SJSA1 (cell line): ENCODE measurements at regions not wholly inside any gene's neighbourhood (a gene's known extent, or its start where the extent isn't known, plus 50 kb on each side); places are given as distances from the start of the nearest gene placed in this dataset.

Source experiments
- DNase-seq, 2 experiments: peaks; one replicate each; pipeline ENCODE4 v3.0.0-alpha.2; 2015 to 2020; ENCODE audit warnings: low spot score in 2 of 2, low read depth in 1 of 2
- H3K27ac ChIP-seq: fragments of 250-450 bp; sonication (Bioruptor Pico); 2 replicates; pipeline ENCODE4 v1.5.1; 2020; ENCODE audit warnings: mild to moderate bottlenecking, moderate library complexity
- H3K27me3 ChIP-seq: fragments of 250-450 bp; sonication (Bioruptor Pico); replicated peaks from 2 replicates; pipeline ENCODE4 v1.5.1; 2020; ENCODE audit warnings: mild to moderate bottlenecking, moderate library complexity
- H3K36me3 ChIP-seq: fragments of 250-450 bp; sonication (Bioruptor Pico); 2 replicates; pipeline ENCODE4 v1.5.1; 2020; ENCODE audit warnings: mild to moderate bottlenecking
- H3K4me1 ChIP-seq: fragments of 250-450 bp; sonication (Bioruptor Pico); replicated peaks from 2 replicates; pipeline ENCODE4 v1.6.1; 2021; ENCODE audit warnings: mild to moderate bottlenecking
- H3K4me3 ChIP-seq: fragments of 250-450 bp; sonication (Bioruptor Pico); 2 replicates; pipeline ENCODE4 v1.5.1; 2020; ENCODE audit warnings: mild to moderate bottlenecking
- H3K9me3 ChIP-seq: fragments of 250-450 bp; sonication (Bioruptor Pico); replicated peaks from 2 replicates; pipeline ENCODE4 v1.5.1; 2020; ENCODE audit warnings: mild to moderate bottlenecking

- Histone ChIP-seq H3K27ac (no peak overlapping the region), H3K4me3 (no peak overlapping the region)
- no peak for DNase-seq
Measured at GRCh38 chr2:234716271-234716670, 219.4 kb upstream of the ARL4C start.

DNA sequence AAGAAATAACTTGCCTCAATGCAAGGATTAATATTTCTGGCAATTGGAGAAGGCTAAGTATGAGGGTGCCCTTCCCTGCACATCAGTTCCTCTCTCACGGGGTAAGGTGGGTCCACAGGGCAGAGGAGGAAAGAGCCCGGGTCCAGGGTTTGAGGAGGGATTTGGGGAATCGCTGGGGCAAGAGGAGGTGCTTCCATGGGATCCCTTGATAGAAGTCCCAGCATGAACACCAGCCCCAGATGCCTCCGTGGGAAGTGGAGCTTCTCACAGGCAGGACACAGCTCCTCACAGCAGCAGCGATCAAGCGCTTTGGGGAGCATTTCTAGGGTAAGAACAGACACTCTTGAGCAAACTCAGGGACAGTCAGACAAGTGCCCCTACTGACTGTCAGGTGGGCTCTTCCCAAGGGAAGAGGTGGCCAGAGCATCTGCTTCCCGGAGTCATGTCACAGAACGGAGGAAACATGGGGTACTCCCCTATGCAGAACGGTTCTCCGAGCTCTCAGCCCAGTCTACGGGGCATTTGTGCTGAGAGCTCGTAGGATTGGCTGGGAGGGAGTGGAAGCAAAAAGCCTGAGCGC is 218.9 kb upstream of the ARL4C start:
- no peaks in the 10 kb centered on the region for H3K36me3 ChIP-seq
- H3K4me1 ChIP-seq, result peaks cover 2% of the 10 kb centered on the region
- DNase-seq, result no peak
- no peak overlapping the region for H3K27ac ChIP-seq
- H3K9me3 ChIP-seq, result no peaks in the 10 kb centered on the region
- no peaks in the 10 kb centered on the region for H3K27me3 ChIP-seq
- H3K4me3 ChIP-seq, result no peak overlapping the region

More at GRCh38 chr2:234716271-234716670, 219.4 kb upstream of the ARL4C start:
- Histone ChIP-seq H3K36me3 (no peaks in the 10 kb centered on the region), H3K27me3 (no peaks in the 10 kb centered on the region), H3K4me1 (no peaks in the 10 kb centered on the region; the same call in 1 of the 2 replicates), H3K9me3 (no peaks in the 10 kb centered on the region)

DNA sequence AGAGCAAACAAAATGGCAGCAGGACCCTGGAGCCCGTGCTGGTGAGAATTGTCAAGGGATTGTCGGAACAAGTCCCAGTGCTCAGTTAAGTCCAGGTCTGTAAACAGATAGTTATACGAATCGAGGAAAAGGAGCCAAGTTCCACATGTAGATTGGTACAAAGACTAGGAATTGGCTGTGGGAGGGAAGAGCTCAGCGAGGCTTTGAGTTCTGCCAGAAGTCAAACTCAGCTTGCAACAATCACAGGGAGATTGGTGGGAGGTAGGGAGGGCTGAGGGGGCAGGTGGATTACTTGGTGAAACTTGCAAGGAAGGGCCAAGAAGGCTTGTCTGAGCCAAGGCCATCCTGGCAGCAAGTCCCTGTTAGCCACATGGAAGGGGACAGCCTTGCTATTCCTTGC is 217.8 kb upstream of the ARL4C start:
- no peak for DNase-seq
- no peaks in the 10 kb centered on the region for H3K9me3 ChIP-seq
- H3K27ac ChIP-seq, result no peak overlapping the region
- no peak overlapping the region for H3K4me3 ChIP-seq
- no peaks in the 10 kb centered on the region for H3K36me3 ChIP-seq
- no peaks in the 10 kb centered on the region for H3K27me3 ChIP-seq
- H3K4me1 ChIP-seq, result peaks cover 11% of the 10 kb centered on the region

GRCh38 chr2:234712421-234712935 is 215.6 kb upstream of the ARL4C start:
- H3K9me3 ChIP-seq, result no peaks in the 10 kb centered on the region
- no peak overlapping the region for H3K27ac ChIP-seq
- no peaks in the 10 kb centered on the region for H3K27me3 ChIP-seq
- H3K4me1 ChIP-seq, result peaks cover 11% of the 10 kb centered on the region
- H3K4me3 ChIP-seq, result no peak overlapping the region
- H3K36me3 ChIP-seq, result no peaks in the 10 kb centered on the region
- DNase-seq, result no peak

- H3K36me3 ChIP-seq, result no peaks in the 10 kb centered on the region
Measured at GRCh38 chr2:234711308-234711707, 214.4 kb upstream of the ARL4C start.

DNA sequence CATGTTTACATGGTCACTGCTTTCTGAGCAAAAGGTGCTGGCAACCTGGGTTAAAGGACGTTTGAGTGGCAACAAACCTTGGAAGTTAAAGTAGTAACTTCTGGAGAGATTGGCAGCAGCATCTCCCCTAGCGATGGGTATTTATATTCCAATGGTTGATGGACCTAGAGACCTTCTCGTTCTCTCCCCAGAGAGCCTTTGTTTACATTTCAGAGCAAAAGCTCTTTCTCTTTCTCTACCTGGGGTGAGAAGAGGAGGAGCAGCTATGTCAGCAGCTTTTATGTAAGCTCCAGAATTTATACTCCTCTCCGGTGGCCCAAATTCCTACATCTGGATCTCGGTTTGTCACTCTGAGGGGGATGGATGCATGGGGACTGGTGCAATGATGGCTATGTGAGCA is 213.7 kb upstream of the ARL4C start:
- no peak overlapping the region for H3K4me3 ChIP-seq
- no peaks in the 10 kb centered on the region for H3K9me3 ChIP-seq
- no peaks in the 10 kb centered on the region for H3K27me3 ChIP-seq

More at GRCh38 chr2:234711308-234711707, 214.4 kb upstream of the ARL4C start:
- no peak for DNase-seq
- no peak overlapping the region for H3K4me3 ChIP-seq
- H3K4me1 ChIP-seq, result peaks cover 11% of the 10 kb centered on the region
- H3K27me3 ChIP-seq, result no peaks in the 10 kb centered on the region
- H3K27ac ChIP-seq, result no peak overlapping the region
- no peaks in the 10 kb centered on the region for H3K9me3 ChIP-seq

DNA sequence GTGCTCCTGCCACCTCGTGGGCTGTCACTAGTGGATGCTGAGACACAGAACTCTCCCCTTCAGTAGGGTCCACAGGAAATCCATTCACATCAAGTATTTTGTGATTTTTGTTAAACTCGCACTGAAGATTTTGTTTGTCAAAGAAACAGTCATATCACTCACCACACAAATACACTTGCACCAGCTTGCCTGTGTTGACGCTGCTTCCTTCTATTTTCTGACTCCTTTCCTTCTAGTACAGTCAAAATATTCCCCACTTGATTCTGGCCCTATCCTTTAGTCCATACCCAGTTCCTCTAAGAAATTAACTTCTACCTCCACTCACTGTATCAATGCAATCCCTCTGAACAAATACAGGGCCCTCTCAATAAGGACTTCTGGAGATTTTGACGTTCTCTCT is 213.2 kb upstream of the ARL4C start:
- DNase-seq, result no peak
- Histone ChIP-seq H3K4me1 (peaks cover 14% of the 10 kb centered on the region), H3K9me3 (no peaks in the 10 kb centered on the region), H3K36me3 (no peaks in the 10 kb centered on the region), H3K27ac (no peak overlapping the region), H3K4me3 (no peak overlapping the region), H3K27me3 (no peaks in the 10 kb centered on the region)

More for the DNA sequence above, 213.7 kb upstream of the ARL4C start:
- H3K4me1 ChIP-seq, result peaks cover 11% of the 10 kb centered on the region
- no peak overlapping the region for H3K27ac ChIP-seq
- no peaks in the 10 kb centered on the region for H3K36me3 ChIP-seq
- DNase-seq, result peak in 1 of 2 experiments; percentile 50

DNA sequence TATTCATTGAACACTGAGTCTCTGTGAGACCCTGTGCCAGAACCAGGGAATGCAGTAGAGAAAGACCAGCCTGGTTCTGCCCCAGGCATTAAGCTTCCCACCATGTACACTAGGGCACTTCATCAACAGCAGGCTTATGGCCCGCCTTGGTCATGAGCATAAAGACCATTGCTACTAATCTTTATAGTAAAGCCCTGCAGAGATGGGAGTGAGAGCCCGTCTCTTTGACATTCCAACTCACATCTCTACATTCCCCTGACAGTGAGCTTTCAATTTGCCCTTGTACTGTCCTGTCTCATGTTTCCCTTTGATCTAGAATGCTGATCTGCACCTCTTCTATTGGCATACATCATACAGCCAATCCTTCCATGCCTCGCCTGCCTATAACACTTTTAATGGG is 211.8 kb upstream of the ARL4C start:
- no peak overlapping the region for H3K27ac ChIP-seq
- H3K4me1 ChIP-seq, result peaks cover 23% of the 10 kb centered on the region
- H3K4me3 ChIP-seq, result no peak overlapping the region
- no peak for DNase-seq
- H3K27me3 ChIP-seq, result no peaks in the 10 kb centered on the region
- H3K9me3 ChIP-seq, result no peaks in the 10 kb centered on the region
- no peaks in the 10 kb centered on the region for H3K36me3 ChIP-seq

DNA sequence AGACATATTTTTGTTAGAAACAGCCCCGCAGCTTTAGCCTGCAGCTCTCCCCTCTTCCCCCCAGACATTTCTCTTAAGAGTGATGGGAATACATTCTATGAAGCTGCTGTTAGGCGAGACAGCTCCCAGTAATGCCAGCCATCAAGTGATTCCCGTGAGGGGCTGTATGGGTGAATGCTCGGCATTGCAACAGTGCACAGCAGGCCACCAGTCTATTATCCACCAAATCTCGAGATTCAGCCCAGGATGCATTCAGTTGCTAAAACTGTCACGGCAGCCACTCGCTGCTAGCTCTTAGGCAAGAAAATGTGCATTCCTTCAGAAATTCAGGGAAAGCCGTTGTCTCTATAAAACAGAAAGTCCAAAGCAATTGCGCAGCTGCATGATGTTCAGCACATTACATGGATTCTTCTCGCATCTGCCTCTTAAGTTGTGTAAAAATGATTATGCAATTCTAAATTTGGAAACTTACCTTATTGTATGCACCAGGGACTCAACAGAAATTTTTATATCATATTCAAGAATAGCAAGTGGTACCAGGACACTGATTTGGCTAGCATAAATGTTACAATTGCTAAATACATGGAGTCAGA is 211.3 kb upstream of the ARL4C start:
- Histone ChIP-seq H3K4me3 (no peak overlapping the region), H3K27ac (no peak overlapping the region), H3K27me3 (no peaks in the 10 kb centered on the region), H3K36me3 (no peaks in the 10 kb centered on the region), H3K9me3 (no peaks in the 10 kb centered on the region), H3K4me1 (peaks cover 28% of the 10 kb centered on the region)
- DNase-seq, result no peak

DNA sequence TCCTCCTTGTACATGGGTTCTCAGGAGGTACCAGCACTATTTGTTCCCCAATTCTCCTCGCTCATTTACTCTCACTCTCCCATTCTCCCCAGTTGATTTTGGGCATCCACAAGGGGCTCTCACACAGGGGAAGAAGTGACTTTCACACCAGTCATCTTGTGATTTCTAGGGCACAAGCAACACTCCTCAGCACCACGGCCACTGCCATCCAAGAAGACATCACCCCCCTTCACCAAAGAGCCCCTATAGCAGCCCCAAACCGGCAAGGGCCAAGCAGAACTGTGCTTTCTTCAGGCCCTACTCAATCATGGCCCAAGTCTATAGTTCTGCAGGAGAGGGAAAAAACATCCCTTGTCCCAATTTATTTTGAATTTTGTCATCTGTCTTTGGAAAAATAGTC is 209.2 kb upstream of the ARL4C start:
- Histone ChIP-seq H3K4me1 (peaks cover 40% of the 10 kb centered on the region), H3K36me3 (no peaks in the 10 kb centered on the region), H3K4me3 (no peak overlapping the region), H3K27me3 (no peaks in the 10 kb centered on the region), H3K9me3 (no peaks in the 10 kb centered on the region), H3K27ac (no peak overlapping the region)
- no peak for DNase-seq

GRCh38 chr2:234705108-234705507 is 208.2 kb upstream of the ARL4C start:
- DNase-seq, result no peak
- no peaks in the 10 kb centered on the region for H3K36me3 ChIP-seq
- H3K9me3 ChIP-seq, result no peaks in the 10 kb centered on the region
- no peak overlapping the region for H3K27ac ChIP-seq
- no peak overlapping the region for H3K4me3 ChIP-seq
- peaks cover 31% of the 10 kb centered on the region for H3K4me1 ChIP-seq
- H3K27me3 ChIP-seq, result no peaks in the 10 kb centered on the region

DNA sequence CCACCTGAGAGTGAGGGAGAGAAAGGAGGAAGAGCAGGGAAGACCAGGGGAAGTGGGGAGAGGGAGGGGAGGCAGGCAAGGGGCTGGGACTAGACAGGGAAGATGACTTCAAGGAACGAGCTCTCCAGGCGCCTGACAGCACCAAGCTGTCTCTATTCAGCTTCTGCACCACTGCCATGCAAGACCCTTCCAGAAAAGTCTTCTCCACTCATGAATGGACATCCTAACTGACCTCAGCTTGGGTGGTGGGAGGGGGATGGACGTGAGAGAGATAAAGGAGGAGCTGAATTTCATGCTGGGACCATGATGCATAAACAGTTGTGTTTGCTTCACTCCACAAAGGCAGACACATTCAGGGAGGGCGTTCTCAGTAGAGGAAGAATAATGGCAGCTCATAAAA is 206.4 kb upstream of the ARL4C start:
- Histone ChIP-seq H3K4me3 (no peak overlapping the region), H3K27ac (peak overlapping the region; percentile 51), H3K36me3 (no peaks in the 10 kb centered on the region), H3K27me3 (no peaks in the 10 kb centered on the region), H3K4me1 (peaks cover 29% of the 10 kb centered on the region), H3K9me3 (no peaks in the 10 kb centered on the region)
- DNase-seq, result peak in 1 of 2 experiments; percentile 58

GRCh38 chr2:234702731-234703225 is 205.9 kb upstream of the ARL4C start:
- Histone ChIP-seq H3K4me1 (peaks cover 29% of the 10 kb centered on the region), H3K9me3 (peaks cover 3% of the 10 kb centered on the region), H3K27me3 (no peaks in the 10 kb centered on the region), H3K27ac (peak overlapping the region; percentile 51), H3K4me3 (no peak overlapping the region), H3K36me3 (no peaks in the 10 kb centered on the region)
- DNase-seq, result peak; percentile 89 to 91

- H3K27ac ChIP-seq, result no peak overlapping the region
- no peak overlapping the region for H3K4me3 ChIP-seq
Measured at GRCh38 chr2:234701841-234702240, 205.0 kb upstream of the ARL4C start.

More at GRCh38 chr2:234701841-234702240, 205.0 kb upstream of the ARL4C start:
- Histone ChIP-seq H3K9me3 (peaks cover 12% of the 10 kb centered on the region), H3K36me3 (no peaks in the 10 kb centered on the region), H3K4me1 (peaks cover 29% of the 10 kb centered on the region), H3K27me3 (no peaks in the 10 kb centered on the region)
- DNase-seq, result no peak
